Endothelial cell of umbilical vein (primary cell): ENCODE measurements at regions not wholly inside any gene's neighbourhood (a gene's known extent, or its start where the extent isn't known, plus 50 kb on each side); places are given as distances from the start of the nearest gene placed in this dataset.

Experiments
- BruUV-seq: library from RNA; stranded (reverse); fragments of 400-500 nt; replicated peaks from 2 replicates; lab custom pipeline; 2021; lab: Mats Ljungman, UMichigan
- CTCF ChIA-PET: fragments of 300-600, 350-600 bp; sonication (Branson Sonifier 250); formaldehyde crosslinking; loops from one replicate; lab custom pipeline; 2021; ENCODE audit warnings: antibody characterized with exemption, inconsistent platforms; lab: Charles Lee
- POLR2A ChIA-PET: fragments of 300-600, 350-600 bp; sonication (Branson Sonifier 250); formaldehyde crosslinking; loops from one replicate; lab custom pipeline; 2021; ENCODE audit warnings: antibody characterized with exemption, inconsistent platforms; lab: Charles Lee
- DNase-seq: peaks from one replicate; pipeline ENCODE4 v3.0.0-alpha.2; 2011; ENCODE audit warnings: low read depth, low spot score
- FAIRE-seq: peaks from 2 replicates; lab custom pipeline; 2011; peaks lifted over from hg19 to GRCh38; lab: Jason Lieb, UNC
- H2AFZ ChIP-seq: 2 replicates; pipeline ENCODE4 v1.6.0; 2012; ENCODE audit warnings: low read depth, low read length, control low read depth, inconsistent platforms
- H3K27ac ChIP-seq: 2 replicates; pipeline ENCODE4 v1.5.1; 2011; ENCODE audit warnings: low read depth, mild to moderate bottlenecking, control low read depth, low read length, moderate library complexity; ENCODE audit not compliant: insufficient read depth
- H3K27me3 ChIP-seq, 2 experiments: 2 replicates each; pipeline versions ENCODE4 v1.6.0 to v1.6.1; 2011; ENCODE audit warnings: low read length in 2 of 2, mixed read lengths in 1 of 2; ENCODE audit not compliant: control insufficient read depth in 2 of 2, insufficient read depth in 2 of 2
- H3K36me3 ChIP-seq, 2 experiments: 2 replicates in 1 of 2; 3 replicates in 1 of 2; pipeline ENCODE4 v1.5.1; 2011; ENCODE audit warnings: low read length in 2 of 2, mild to moderate bottlenecking in 1 of 2, moderate library complexity in 1 of 2; ENCODE audit not compliant: control insufficient read depth in 2 of 2, insufficient read depth in 2 of 2; ENCODE audit errors: extremely low read depth in 1 of 2
- H3K4me1 ChIP-seq: 3 replicates; pipeline ENCODE4 v1.5.1; 2011; ENCODE audit warnings: mild to moderate bottlenecking, low read length; ENCODE audit not compliant: control insufficient read depth, insufficient read depth; ENCODE audit errors: extremely low read depth
- H3K4me2 ChIP-seq: 2 replicates; pipeline ENCODE4 v1.6.1; 2011; ENCODE audit warnings: low read length, control low read depth, mixed read lengths; ENCODE audit not compliant: insufficient read depth
- H3K4me3 ChIP-seq, 3 experiments: fragments of 200-600 bp in 1 of 3; sonication (generic), shearing (Covaris generic) in 1 of 3; replicated peaks in 1 of 3; 2 replicates each; pipeline ENCODE4 v1.5.1; 2011 to 2016; ENCODE audit warnings: control low read depth in 3 of 3, low read length in 3 of 3, mild to moderate bottlenecking in 2 of 3, inconsistent platforms in 1 of 3, low read depth in 1 of 3, moderate library complexity in 1 of 3; ENCODE audit not compliant: insufficient read depth in 1 of 3
- H3K79me2 ChIP-seq: 2 replicates; pipeline ENCODE4 v1.6.0; 2012; ENCODE audit warnings: low read length, inconsistent platforms; ENCODE audit not compliant: control insufficient read depth, insufficient read depth
- H3K9ac ChIP-seq: replicated peaks from 2 replicates; pipeline ENCODE3; 2011; ENCODE audit warnings: low read length, control low read depth; ENCODE audit not compliant: insufficient read depth; ENCODE audit errors: extremely low read depth
- H3K9me1 ChIP-seq: replicated peaks from 3 replicates; pipeline ENCODE4 v1.6.0; 2011; ENCODE audit warnings: mild to moderate bottlenecking, low read length; ENCODE audit not compliant: control insufficient read depth, insufficient read depth; ENCODE audit errors: extremely low read depth
- H3K9me3 ChIP-seq: replicated peaks from 2 replicates; pipeline ENCODE4 v1.5.1; 2012; ENCODE audit warnings: low read length, inconsistent platforms; ENCODE audit not compliant: control insufficient read depth, insufficient read depth
- H4K20me1 ChIP-seq: replicated peaks from 2 replicates; pipeline ENCODE3; 2011; ENCODE audit warnings: mild to moderate bottlenecking, low read length; ENCODE audit not compliant: control insufficient read depth, insufficient read depth; ENCODE audit errors: extremely low read depth
- EZH2 ChIP-seq: IDR thresholded peaks from 2 replicates; pipeline ENCODE4 v1.6.1; 2012; ENCODE audit warnings: borderline replicate concordance, low read depth, mild to moderate bottlenecking, moderate library complexity, low read length, inconsistent platforms; ENCODE audit not compliant: severe bottlenecking
- FOS ChIP-seq: IDR thresholded peaks from 2 replicates; pipeline ENCODE4 v1.6.1; 2011; ENCODE audit warnings: mild to moderate bottlenecking, low read length, moderate library complexity, borderline replicate concordance; ENCODE audit not compliant: insufficient read depth
- GATA2 ChIP-seq: IDR thresholded peaks from 2 replicates; pipeline ENCODE4 v1.7.0; 2011; ENCODE audit warnings: low read depth, mild to moderate bottlenecking, moderate library complexity, mixed read lengths, low read length; ENCODE audit not compliant: insufficient read length, insufficient read depth
- JUN ChIP-seq: IDR thresholded peaks from 2 replicates; pipeline ENCODE4 v1.6.1; 2011; ENCODE audit warnings: borderline replicate concordance, low read depth; ENCODE audit not compliant: insufficient read length, insufficient read depth
- MAX ChIP-seq: IDR thresholded peaks from 2 replicates; pipeline ENCODE4 v1.6.1; 2011; ENCODE audit not compliant: insufficient read depth, insufficient read length
- MYC ChIP-seq: IDR thresholded peaks from one replicate; pipeline ENCODE4 v1.6.1; 2011; ENCODE audit warnings: mild to moderate bottlenecking, low read depth, low read length
- POLR2A ChIP-seq: IDR thresholded peaks from 2 replicates; pipeline ENCODE4 v1.6.1; 2012; ENCODE audit warnings: low read depth, mild to moderate bottlenecking, control low read depth, low read length
- POLR2AphosphoS5 ChIP-seq: IDR thresholded peaks from 2 replicates; pipeline ENCODE4 v1.6.1; 2012; ENCODE audit warnings: low read depth, mild to moderate bottlenecking, control low read depth, low read length, moderate library complexity; ENCODE audit not compliant: insufficient read depth
- dilution Hi-C: fragments of 300-500 bp; cut with MboI; formaldehyde crosslinking; loops from one replicate; pipeline ENCODE4 v1.15.0; 2019; ENCODE audit warnings: low sequenced_read_pairs; ENCODE audit not compliant: extremely low pct_ligation_motif_present
- intact Hi-C: fragments of 100-400 bp; cut with micrococcal nuclease; formaldehyde crosslinking; loops from one replicate; pipeline ENCODE4 v1.10.0; 2022
- TF ChIP-seq, protein P1 (sequence below), 2 donors: IDR thresholded peaks; 1 replicate in 1 of 2; 2 replicates in 1 of 2; pipeline ENCODE4 v1.5.1; 2011; ENCODE audit warnings: low read length in 2 of 2, mild to moderate bottlenecking in 2 of 2, moderate library complexity in 2 of 2, control low read depth in 1 of 2, inconsistent platforms in 1 of 2, low read depth in 1 of 2; ENCODE audit not compliant: insufficient read depth in 1 of 2; ENCODE audit errors: extremely low read depth in 1 of 2

DNA sequence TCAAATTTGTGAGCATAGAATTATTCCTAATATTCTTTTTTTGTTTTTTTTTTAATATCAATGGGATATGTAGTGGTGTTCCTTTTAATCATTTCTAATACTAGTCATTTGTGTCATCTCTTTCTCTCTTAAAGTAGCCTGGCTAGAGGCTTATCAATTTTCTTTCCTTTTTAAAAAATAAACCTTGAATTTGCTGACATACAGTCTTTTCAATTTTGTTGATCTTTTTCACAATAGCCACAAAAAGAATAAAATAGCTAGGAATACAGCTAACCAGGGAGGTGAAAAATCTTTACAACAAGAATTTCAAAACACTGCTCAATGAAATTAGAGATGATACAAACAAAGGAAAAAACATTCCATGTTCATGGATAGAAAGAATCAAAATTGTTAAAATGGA, 192.6 kb downstream of the ARL6IP6 start:
- CTCF ChIA-PET = no interaction called here
- H3K4me2 ChIP-seq = no peak overlapping the region
- BruUV-seq = no TSS peak
- no peaks in the 10 kb centered on the region for H3K4me1 ChIP-seq
- H3K27ac ChIP-seq = no peak overlapping the region
- no peaks in the 10 kb centered on the region for H3K79me2 ChIP-seq
- H2AFZ ChIP-seq = no peak overlapping the region
- H3K9me1 ChIP-seq = no peaks in the 10 kb centered on the region
- no peaks in the 10 kb centered on the region for H3K9me3 ChIP-seq
- no peak for FAIRE-seq
- intact Hi-C loops (no loop called here), dilution Hi-C loops (no loop called here)
- POLR2A ChIA-PET = no interaction called here
- no peak for DNase-seq
- no peaks in the 10 kb centered on the region for H3K27me3 ChIP-seq
- TF ChIP-seq, protein P1, sequence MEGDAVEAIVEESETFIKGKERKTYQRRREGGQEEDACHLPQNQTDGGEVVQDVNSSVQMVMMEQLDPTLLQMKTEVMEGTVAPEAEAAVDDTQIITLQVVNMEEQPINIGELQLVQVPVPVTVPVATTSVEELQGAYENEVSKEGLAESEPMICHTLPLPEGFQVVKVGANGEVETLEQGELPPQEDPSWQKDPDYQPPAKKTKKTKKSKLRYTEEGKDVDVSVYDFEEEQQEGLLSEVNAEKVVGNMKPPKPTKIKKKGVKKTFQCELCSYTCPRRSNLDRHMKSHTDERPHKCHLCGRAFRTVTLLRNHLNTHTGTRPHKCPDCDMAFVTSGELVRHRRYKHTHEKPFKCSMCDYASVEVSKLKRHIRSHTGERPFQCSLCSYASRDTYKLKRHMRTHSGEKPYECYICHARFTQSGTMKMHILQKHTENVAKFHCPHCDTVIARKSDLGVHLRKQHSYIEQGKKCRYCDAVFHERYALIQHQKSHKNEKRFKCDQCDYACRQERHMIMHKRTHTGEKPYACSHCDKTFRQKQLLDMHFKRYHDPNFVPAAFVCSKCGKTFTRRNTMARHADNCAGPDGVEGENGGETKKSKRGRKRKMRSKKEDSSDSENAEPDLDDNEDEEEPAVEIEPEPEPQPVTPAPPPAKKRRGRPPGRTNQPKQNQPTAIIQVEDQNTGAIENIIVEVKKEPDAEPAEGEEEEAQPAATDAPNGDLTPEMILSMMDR (IDR thresholded peaks at IDR 0.05; ENCODE audit: extremely low read depth in 1 of 2, insufficient read depth in 1 of 2, low read depth in 1 of 2, low read length in 2 of 2) = no peak
- TF ChIP-seq POLR2A = no peak
- TF ChIP-seq POLR2AphosphoS5 = no peak
- TF ChIP-seq FOS = no peak
- no peak for TF ChIP-seq JUN
- no peak for TF ChIP-seq MYC
- no peak for TF ChIP-seq MAX
- TF ChIP-seq GATA2 = no peak
- no peak for TF ChIP-seq EZH2
- no peaks in the 10 kb centered on the region for H4K20me1 ChIP-seq
- H3K4me3 ChIP-seq = no peak overlapping the region
- H3K36me3 ChIP-seq = no peaks in the 10 kb centered on the region
- H3K9ac ChIP-seq = no peak overlapping the region
